ENCODE measurements at regions not wholly inside any gene's neighbourhood (a gene's known extent, or its start where the extent isn't known, plus 50 kb on each side); places are given as distances from the start of the nearest gene placed in this dataset.

DNA sequence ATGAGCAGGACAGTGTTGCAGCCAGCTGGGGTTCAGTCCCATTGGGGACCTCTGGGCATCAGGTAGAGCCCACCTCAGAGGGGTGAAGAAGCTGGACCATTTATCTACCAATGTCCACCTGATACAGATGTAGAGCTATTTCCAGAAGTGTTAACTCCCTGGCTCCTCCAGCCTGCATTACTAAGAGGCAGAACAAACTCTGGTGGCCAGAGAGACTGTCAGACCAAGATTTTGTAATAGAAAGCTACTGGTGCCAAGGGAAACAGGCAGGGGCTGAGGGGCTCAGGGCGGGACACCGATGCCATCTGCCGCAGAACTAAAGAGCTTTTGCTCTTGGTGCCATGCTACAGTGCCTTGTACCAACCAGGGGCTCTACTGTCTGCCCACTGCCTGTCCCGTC is 268.2 kb upstream of the HABP2 start:
- DNase-seq (ENCODE audit: extremely low read depth in 1 of 11, low read depth in 9 of 11, low spot score in 4 of 11): no peak

DNA sequence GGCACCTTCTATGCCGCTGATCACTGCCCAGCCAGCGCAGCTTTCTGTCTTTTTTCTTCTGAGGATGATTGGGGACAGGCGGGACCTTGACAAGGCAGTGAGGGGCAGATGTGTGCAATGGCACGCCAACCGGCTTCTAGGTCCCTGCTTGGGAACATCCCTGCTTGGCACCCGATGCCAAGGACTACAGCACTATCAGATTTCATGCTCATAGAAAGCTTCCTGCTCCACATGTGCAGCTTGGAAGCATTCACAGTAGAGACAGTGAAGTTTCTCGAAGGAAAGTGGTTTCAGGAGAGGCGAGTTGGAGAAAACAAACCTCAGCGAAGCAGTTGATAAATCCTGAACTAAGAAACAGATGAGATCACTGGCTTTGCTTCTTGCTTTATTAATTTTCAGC is 267.5 kb upstream of the HABP2 start:
- DNase-seq (ENCODE audit: extremely low read depth in 1 of 11, low read depth in 9 of 11, low spot score in 4 of 11): no peak

- no peak for DNase-seq (ENCODE audit: extremely low read depth in 1 of 11, low read depth in 9 of 11, low spot score in 4 of 11)
Measured at GRCh38 chr10:113287592-113287991, 265.3 kb upstream of the HABP2 start.

DNA sequence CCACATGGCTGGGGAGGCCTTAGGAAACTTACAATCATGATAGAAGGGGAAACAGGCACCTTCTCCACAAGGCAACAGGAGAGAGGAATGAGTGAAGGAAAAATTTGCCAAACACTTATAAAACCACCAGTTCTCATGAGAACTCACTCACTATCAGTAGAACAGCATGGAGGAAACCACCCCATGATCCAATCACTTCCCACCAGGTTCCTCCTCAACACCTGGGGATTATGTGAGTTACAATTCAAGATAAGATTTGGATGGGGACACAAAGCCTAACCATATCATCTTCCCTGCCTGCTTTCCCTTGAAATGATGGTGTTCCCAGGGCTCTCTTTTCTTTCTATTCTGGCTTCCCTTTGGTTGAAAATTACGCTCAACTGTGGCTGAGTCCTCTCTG is 262.7 kb upstream of the HABP2 start:
- no peak for DNase-seq (ENCODE audit: extremely low read depth in 1 of 11, low read depth in 9 of 11, low spot score in 4 of 11)

DNA sequence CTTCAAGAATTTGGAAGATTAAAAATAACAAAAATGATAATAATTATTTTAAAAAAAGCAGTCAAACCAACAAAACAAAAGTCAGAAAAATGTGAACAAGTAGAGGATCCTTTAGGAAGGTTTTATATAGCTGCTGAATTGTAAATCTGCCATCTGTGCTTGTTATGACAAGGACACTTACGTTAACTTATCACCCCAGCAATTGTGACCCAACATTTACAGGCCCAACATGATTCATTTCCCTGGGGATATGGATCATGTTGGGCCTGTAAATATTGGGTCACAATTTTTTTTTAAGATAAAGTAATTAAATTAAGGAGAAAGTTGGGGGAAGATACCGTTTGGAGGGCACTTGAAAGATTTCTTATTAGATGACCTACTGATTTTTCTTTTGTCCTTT is 261.4 kb upstream of the HABP2 start:
- DNase-seq (ENCODE audit: extremely low read depth in 1 of 11, low read depth in 9 of 11, low spot score in 4 of 11): no peak

DNA sequence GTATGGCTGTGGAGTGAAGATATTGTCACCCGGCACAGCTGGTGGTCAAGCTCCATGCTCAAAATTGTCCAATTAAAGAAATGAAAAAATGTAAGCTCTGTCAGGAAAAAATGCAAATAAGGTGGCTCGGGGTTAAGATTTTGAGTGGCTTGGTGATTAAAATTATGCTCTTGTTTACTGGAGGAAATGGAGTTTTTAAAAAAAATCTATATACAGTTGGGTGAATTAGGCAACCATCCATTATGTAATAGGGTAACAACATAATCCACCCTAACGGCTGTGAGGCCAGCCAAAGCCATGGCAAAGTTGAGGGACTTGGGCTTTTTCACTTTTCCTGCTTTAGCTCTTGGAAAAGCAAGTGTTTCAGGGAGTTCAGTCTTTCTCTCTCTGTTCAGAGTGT is 260.8 kb upstream of the HABP2 start:
- no peak for DNase-seq (ENCODE audit: extremely low read depth in 1 of 11, low read depth in 9 of 11, low spot score in 4 of 11)

- DNase-seq (ENCODE audit: extremely low read depth in 1 of 11, low read depth in 9 of 11, low spot score in 4 of 11): no peak
Measured at GRCh38 chr10:113292743-113293142, 260.1 kb upstream of the HABP2 start.

GRCh38 chr10:113293167-113293566 is 259.7 kb upstream of the HABP2 start:
- no peak for DNase-seq (ENCODE audit: extremely low read depth in 1 of 11, low read depth in 9 of 11, low spot score in 4 of 11)

GRCh38 chr10:113294868-113295267 is 258.0 kb upstream of the HABP2 start:
- DNase-seq (ENCODE audit: extremely low read depth in 1 of 11, low read depth in 9 of 11, low spot score in 4 of 11): no peak

DNA sequence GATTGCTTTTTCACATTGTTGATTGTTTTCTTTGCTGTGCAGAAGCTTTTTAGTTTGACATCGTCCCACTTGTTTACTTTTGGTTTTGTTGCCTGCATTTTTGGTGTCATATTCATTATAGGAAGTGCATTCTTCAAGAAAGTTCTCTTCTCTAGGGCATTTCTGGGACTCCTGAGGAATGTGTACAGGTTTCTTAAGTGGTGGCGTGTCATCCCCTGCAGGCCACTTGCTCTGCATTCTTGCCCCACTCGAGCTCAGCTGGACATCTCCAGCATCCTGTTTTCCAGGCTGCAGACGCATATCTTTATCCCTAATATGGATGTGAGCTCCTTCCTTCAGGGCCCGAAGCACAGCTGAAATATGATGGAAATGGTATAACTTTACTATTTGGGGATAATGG is 255.6 kb upstream of the HABP2 start:
- DNase-seq (ENCODE audit: extremely low read depth in 1 of 11, low read depth in 9 of 11, low spot score in 4 of 11): no peak

DNA sequence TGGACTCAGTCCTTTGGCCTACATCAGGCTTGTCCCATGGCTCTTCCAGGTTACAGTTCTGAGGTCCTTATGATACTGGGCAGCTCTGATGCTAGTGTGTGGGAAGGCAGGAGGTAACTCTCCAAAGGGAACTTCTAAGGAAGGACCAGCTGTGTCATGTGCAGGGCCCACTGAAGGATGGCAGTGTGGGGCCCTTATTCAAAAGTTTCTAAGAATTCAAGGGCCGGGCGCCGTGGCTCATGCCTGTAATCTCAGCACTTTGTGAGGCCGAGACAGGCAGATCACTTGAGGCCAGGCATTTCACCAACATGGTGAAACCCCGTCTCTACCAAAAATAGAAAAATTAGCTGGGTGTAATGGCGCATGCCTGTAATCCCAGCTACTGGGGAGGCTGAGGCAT is 254.2 kb upstream of the HABP2 start:
- no peak for DNase-seq (ENCODE audit: extremely low read depth in 1 of 11, low read depth in 9 of 11, low spot score in 4 of 11)

- DNase-seq (ENCODE audit: extremely low read depth in 1 of 11, low read depth in 9 of 11, low spot score in 4 of 11): no peak
Measured at GRCh38 chr10:113300201-113300600, 252.7 kb upstream of the HABP2 start.

- DNase-seq (ENCODE audit: extremely low read depth in 1 of 11, low read depth in 9 of 11, low spot score in 4 of 11): no peak
Measured at GRCh38 chr10:113300617-113301016, 252.2 kb upstream of the HABP2 start.

DNA sequence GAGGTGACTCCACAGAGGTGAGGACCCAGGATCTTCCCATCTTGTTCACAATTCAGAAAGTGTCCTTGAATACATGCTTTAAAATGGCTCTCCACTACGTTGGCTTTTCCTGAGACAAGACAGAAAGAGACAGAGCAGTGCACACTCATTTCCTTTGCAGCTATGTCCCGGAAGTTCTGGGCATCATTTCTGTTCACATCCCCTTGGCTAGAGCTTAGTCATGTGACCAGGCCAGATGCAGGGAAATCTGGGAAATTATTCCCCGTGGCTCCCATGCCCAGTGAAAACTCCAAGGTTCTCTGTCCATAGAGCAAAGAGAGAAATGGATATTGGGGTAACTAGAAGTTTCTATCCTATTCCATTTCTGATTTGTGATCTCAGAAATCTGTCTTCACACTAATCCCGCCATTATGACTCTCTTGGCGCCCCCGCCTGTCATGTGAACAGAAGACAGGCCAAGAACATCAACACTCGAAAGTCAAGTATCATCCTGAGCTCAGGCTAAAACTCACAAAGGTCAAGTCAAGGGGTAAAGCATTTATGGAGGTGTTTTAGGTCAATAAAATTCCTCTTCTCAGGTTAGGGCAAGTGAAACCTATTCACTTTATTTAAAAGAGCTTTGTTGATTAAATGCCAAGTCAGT is 251.4 kb upstream of the HABP2 start:
- no peak for DNase-seq (ENCODE audit: extremely low read depth in 1 of 11, low read depth in 9 of 11, low spot score in 4 of 11)

GRCh38 chr10:113302062-113302461 is 250.8 kb upstream of the HABP2 start:
- DNase-seq (ENCODE audit: extremely low read depth in 1 of 11, low read depth in 9 of 11, low spot score in 4 of 11): no peak

- DNase-seq (ENCODE audit: extremely low read depth in 1 of 11, low read depth in 9 of 11, low spot score in 4 of 11): no peak
Measured at GRCh38 chr10:113303544-113304146, 249.2 kb upstream of the HABP2 start.

DNA sequence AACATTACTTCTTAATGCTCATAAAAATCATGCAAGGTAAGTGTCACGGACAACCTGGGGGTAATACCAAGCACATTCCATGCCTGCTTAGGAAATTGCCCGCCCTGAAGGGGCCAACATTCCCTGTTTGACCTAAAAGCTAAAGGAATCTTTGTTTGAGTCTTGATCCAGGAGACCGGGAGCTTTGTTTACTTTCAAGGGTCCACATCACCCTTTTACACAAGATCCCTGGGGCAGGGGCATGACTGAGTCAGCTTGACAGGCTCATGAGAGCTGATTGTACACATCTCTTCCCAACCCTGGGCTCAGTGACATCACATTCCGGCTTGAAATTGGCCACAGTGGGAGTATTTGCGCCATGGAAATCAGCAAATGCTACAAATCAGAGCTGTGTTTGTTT is 248.1 kb upstream of the HABP2 start:
- DNase-seq (ENCODE audit: extremely low read depth in 1 of 11, low read depth in 9 of 11, low spot score in 4 of 11): no peak

GRCh38 chr10:113305871-113306270 is 247.0 kb upstream of the HABP2 start:
- no peak for DNase-seq (ENCODE audit: extremely low read depth in 1 of 11, low read depth in 9 of 11, low spot score in 4 of 11)

DNA sequence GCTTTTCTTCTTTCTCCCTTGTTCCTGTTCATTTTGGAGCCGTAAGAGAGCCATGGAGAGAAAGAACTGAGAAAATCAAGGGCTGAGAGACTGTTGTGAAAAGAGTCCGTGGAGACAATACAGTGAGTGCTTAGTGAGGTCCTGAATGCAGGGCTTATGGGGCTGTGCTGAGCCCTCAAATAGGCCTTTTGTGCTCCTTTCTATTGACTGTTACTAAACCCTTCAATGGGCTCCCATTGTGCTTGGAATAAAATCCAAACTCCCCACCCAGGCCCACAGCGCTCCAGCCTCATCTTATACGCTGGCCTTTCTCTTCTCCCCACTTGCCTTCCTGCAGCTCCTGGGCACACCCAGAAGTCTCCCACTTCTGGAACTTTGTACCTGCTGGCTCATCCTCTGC is 243.1 kb upstream of the HABP2 start:
- no peak for DNase-seq (ENCODE audit: extremely low read depth in 1 of 11, low read depth in 9 of 11, low spot score in 4 of 11)

- DNase-seq (ENCODE audit: extremely low read depth in 1 of 11, low read depth in 9 of 11, low spot score in 4 of 11): no peak
Measured at GRCh38 chr10:113310347-113310746, 242.5 kb upstream of the HABP2 start.

- DNase-seq (ENCODE audit: extremely low read depth in 1 of 11, low read depth in 9 of 11, low spot score in 4 of 11): no peak
Measured at GRCh38 chr10:113313048-113313602, 239.7 kb upstream of the HABP2 start.
